NCI-H1417 treated with DMSO at 0.1 percent for 48 hours (cell line): ENCODE measurements at regions not wholly inside any gene's neighbourhood (a gene's known extent, or its start where the extent isn't known, plus 50 kb on each side); places are given as distances from the start of the nearest gene placed in this dataset.
"Not testable (repeated sequence)": the region's sequence is repeated elsewhere in the genome, so short reads cannot be mapped to it uniquely, and the experiment has no call there.

Experiments used
- DNase-seq: peaks from one replicate; lab custom pipeline; 2025; lab: John Stamatoyannopoulos, UW

- DNase-seq, result no peak
These were observed 300.5 kb downstream of the INSIG2 start for GRCh38 chr2:118388771-118389170.

GRCh38 chr2:118387509-118387908, 299.2 kb downstream of the INSIG2 start:
- no peak for DNase-seq

- no peak for DNase-seq
These were observed 298.5 kb downstream of the INSIG2 start for GRCh38 chr2:118386641-118387302.

GRCh38 chr2:118380915-118381653, 292.8 kb downstream of the INSIG2 start:
- DNase-seq, result no peak

- no peak for DNase-seq
These were observed 287.7 kb downstream of the INSIG2 start for GRCh38 chr2:118375907-118376485.

- no peak for DNase-seq
These were observed 286.9 kb downstream of the INSIG2 start for GRCh38 chr2:118374974-118375755.

GRCh38 chr2:118372886-118373830, 284.9 kb downstream of the INSIG2 start:
- DNase-seq, result no peak

- DNase-seq, result no peak
These were observed 283.2 kb downstream of the INSIG2 start for GRCh38 chr2:118371515-118371914.

GRCh38 chr2:118369521-118369920, 281.2 kb downstream of the INSIG2 start:
- not testable (repeated sequence) for DNase-seq

GRCh38 chr2:118363604-118364003, 275.3 kb downstream of the INSIG2 start:
- no peak for DNase-seq

- no peak for DNase-seq
These were observed 267.8 kb downstream of the INSIG2 start for GRCh38 chr2:118356051-118356450.

GRCh38 chr2:118351796-118352195, 263.5 kb downstream of the INSIG2 start:
- DNase-seq, result no peak

- no peak for DNase-seq
These were observed 262.4 kb downstream of the INSIG2 start for GRCh38 chr2:118350621-118351020.

GRCh38 chr2:118349365-118349764, 261.1 kb downstream of the INSIG2 start:
- DNase-seq, result no peak

GRCh38 chr2:118348380-118349034, 260.2 kb downstream of the INSIG2 start:
- no peak for DNase-seq

GRCh38 chr2:118345465-118345864, 257.2 kb downstream of the INSIG2 start:
- no peak for DNase-seq

GRCh38 chr2:118340103-118340502, 251.8 kb downstream of the INSIG2 start:
- no peak for DNase-seq

- no peak for DNase-seq
These were observed 251.1 kb downstream of the INSIG2 start for GRCh38 chr2:118339386-118339785.

GRCh38 chr2:118333664-118334063, 245.4 kb downstream of the INSIG2 start:
- no peak for DNase-seq

GRCh38 chr2:118325321-118325955, 237.2 kb downstream of the INSIG2 start:
- no peak for DNase-seq
